Smooth muscle cell (in vitro differentiated cells): ENCODE measurements at regions not wholly inside any gene's neighbourhood (a gene's known extent, or its start where the extent isn't known, plus 50 kb on each side); places are given as distances from the start of the nearest gene placed in this dataset.

ENCODE experiments used
- DNase-seq: peaks from one replicate; lab custom pipeline; 2025; ENCODE audit not compliant: unreplicated experiment; lab: John Stamatoyannopoulos, UW
- H2AFZ ChIP-seq: fragments of 200-600 bp; sonication (generic); 2 replicates; pipeline ENCODE4 v1.6.0; 2016; ENCODE audit warnings: antibody characterized with exemption, low read depth, mild to moderate bottlenecking
- H3F3A ChIP-seq: fragments of 200-600 bp; sonication (generic); 2 replicates; pipeline ENCODE4 v1.6.0; 2017; ENCODE audit warnings: antibody characterized with exemption, low read depth
- H3K27ac ChIP-seq: fragments of 200-600 bp; sonication (generic); 2 replicates; pipeline ENCODE4 v1.5.1; 2016; ENCODE audit warnings: low read depth, mild to moderate bottlenecking
- H3K27me3 ChIP-seq: fragments of 200-600 bp; sonication (generic); 2 replicates; pipeline ENCODE4 v1.6.1; 2016; ENCODE audit warnings: low read depth, mild to moderate bottlenecking
- H3K36me3 ChIP-seq: fragments of 200-600 bp; sonication (generic); 2 replicates; pipeline ENCODE4 v1.5.1; 2016; ENCODE audit warnings: low read depth
- H3K4me1 ChIP-seq: fragments of 200-600 bp; sonication (generic); 2 replicates; pipeline ENCODE4 v1.5.1; 2016; ENCODE audit warnings: low read depth
- H3K4me2 ChIP-seq: fragments of 200-600 bp; sonication (generic); 2 replicates; pipeline ENCODE4 v1.6.0; 2016; ENCODE audit warnings: mild to moderate bottlenecking
- H3K4me3 ChIP-seq: fragments of 200-600 bp; sonication (generic); 2 replicates; pipeline ENCODE4 v1.5.1; 2016; ENCODE audit warnings: mild to moderate bottlenecking
- H3K79me2 ChIP-seq: fragments of 200-600 bp; sonication (generic); 2 replicates; pipeline ENCODE4 v1.6.0; 2016; ENCODE audit warnings: low read depth, mild to moderate bottlenecking
- H3K9ac ChIP-seq: fragments of 200-600 bp; sonication (generic); 2 replicates; pipeline ENCODE4 v1.6.0; 2016; ENCODE audit warnings: low read depth
- H3K9me3 ChIP-seq: fragments of 200-600 bp; sonication (generic); replicated peaks from 2 replicates; pipeline ENCODE4 v1.5.1; 2016; ENCODE audit warnings: low read depth
- H4K20me1 ChIP-seq: fragments of 200-600 bp; sonication (generic); 2 replicates; pipeline ENCODE4 v1.6.0; 2016; ENCODE audit warnings: low read depth
- WGBS: methylation state at CpG from one replicate; pipeline ENCODE4 v1.1.7; 2016; ENCODE audit warnings: low lambda C conversion rate; 5-methylcytosine and 5-hydroxymethylcytosine counted together
- TF ChIP-seq, protein P1 (sequence below): fragments of 200-600 bp; sonication (generic); IDR thresholded peaks from 2 replicates; pipeline ENCODE4 v1.5.1; 2017; ENCODE audit warnings: borderline replicate concordance, mild to moderate bottlenecking, antibody characterized with exemption; ENCODE audit not compliant: insufficient read depth, poor library complexity, severe bottlenecking

DNA sequence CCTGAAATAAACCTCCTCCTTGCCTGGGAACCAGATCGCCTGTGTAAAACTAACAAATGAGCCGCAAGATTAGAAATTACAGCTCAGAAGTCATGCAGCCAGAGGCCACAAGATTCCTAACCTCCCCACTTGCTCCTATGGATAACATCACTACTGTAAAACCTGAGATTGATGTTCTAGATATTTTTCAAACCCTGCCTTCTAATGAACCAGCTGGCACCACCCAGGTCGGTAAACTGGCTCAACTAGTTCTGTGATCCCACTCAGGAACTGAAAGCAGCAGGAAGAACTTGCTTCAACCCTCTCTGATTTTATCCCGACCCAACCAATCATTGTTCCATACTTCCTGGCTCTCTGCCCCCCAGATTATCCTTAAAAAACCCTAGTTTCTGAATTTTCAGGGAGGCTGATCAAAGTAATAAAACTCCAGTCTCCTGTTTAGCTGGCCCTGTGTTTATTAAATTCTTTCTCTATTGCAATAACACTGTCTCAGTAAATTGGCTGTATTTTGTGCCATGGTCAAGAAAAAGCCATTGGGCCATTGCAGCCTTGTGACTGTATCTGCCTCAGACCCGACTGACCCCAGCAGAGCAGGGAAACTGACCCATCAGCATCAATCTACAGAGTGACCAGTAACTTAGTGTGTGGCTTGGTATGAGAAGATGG, 98.9 kb downstream of the RPLP1 start:
- Histone ChIP-seq H3K27me3 (no peaks in the 10 kb centered on the region), H3K4me2 (no peak overlapping the region), H4K20me1 (no peaks in the 10 kb centered on the region), H3K4me3 (no peak overlapping the region), H3K27ac (no peak overlapping the region), H3K36me3 (no peaks in the 10 kb centered on the region), H3K79me2 (no peaks in the 10 kb centered on the region), H3K4me1 (peaks cover 5% of the 10 kb centered on the region), H3K9ac (no peak overlapping the region), H3K9me3 (no peaks in the 10 kb centered on the region), H3F3A (no peaks in the 10 kb centered on the region), H2AFZ (no peak overlapping the region)
- 73% methylated on average over 5 of the region's 5 CpGs for WGBS
- DNase-seq: no peak
- TF ChIP-seq, protein P1, sequence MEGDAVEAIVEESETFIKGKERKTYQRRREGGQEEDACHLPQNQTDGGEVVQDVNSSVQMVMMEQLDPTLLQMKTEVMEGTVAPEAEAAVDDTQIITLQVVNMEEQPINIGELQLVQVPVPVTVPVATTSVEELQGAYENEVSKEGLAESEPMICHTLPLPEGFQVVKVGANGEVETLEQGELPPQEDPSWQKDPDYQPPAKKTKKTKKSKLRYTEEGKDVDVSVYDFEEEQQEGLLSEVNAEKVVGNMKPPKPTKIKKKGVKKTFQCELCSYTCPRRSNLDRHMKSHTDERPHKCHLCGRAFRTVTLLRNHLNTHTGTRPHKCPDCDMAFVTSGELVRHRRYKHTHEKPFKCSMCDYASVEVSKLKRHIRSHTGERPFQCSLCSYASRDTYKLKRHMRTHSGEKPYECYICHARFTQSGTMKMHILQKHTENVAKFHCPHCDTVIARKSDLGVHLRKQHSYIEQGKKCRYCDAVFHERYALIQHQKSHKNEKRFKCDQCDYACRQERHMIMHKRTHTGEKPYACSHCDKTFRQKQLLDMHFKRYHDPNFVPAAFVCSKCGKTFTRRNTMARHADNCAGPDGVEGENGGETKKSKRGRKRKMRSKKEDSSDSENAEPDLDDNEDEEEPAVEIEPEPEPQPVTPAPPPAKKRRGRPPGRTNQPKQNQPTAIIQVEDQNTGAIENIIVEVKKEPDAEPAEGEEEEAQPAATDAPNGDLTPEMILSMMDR: no peak

DNA sequence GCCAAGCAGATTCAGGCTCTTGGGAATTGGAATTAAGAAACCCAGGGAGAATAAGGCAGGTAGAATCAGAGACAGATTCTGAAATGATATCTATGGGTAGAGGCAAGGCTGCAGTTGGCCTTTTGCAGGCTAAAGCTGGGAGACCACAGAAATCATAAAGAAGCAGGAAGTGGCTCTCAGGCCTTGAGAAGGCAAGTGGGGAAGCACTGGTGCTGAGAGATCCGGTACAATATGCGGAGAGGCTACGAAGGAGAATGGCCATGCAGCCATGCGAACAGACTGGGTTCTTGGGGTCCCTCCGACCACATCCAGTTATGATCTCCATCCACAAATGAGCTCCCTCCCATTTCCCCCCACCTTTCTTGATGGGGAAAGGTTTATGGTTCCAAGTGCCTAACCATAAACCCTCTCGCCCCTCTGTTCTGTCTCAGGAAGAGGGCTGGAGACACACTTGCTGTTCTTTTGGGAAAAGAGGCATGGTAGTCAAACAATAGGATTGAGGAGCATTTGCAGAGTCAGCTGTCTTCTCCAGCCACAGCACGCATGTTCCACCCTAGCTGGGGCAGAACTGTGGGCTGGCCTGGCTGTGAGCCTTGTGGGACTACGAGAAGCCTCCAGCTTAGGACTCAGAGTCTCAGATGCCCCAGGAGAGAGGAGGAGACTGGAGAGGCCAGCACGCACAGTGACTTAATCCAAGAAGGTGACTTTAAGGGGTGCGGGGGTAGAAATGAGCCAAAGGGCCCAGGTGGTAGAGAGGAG, 99.6 kb downstream of the RPLP1 start:
- peaks cover 12% of the 10 kb centered on the region for H3K4me1 ChIP-seq
- H4K20me1 ChIP-seq: no peaks in the 10 kb centered on the region
- H3K79me2 ChIP-seq: no peaks in the 10 kb centered on the region
- DNase-seq: no peak
- no peaks in the 10 kb centered on the region for H3K36me3 ChIP-seq
- no peaks in the 10 kb centered on the region for H3K27me3 ChIP-seq
- 96% methylated on average over 10 of the region's 10 CpGs for whole genome bisulfite sequencing
- no peak overlapping the region for H3K4me2 ChIP-seq
- no peak overlapping the region for H2AFZ ChIP-seq
- H3K9ac ChIP-seq: no peak overlapping the region
- H3F3A ChIP-seq: peaks cover 6% of the 10 kb centered on the region
- no peaks in the 10 kb centered on the region for H3K9me3 ChIP-seq
- no peak overlapping the region for H3K27ac ChIP-seq
- TF ChIP-seq, protein P1: no peak
- H3K4me3 ChIP-seq: no peak overlapping the region

DNA sequence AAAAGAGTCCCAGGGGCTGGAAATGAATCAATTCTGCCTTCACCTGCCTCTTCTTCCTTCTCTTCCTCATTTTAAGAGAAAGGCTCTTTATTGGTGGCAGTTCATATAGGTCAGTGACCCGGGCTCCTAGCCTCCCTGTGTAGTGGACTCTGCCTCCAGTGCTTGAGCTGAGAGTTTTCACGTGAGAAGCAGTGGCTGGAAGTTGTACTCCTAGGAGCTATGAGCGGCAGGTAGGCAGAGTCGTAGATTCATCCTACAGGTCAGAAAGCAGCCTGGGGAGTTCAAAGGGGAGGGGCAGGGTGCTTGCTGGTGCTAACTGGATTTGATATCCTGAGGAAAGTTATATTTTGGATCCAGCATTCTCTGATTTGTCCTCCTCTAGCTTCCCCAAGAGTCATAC, 101.1 kb downstream of the RPLP1 start:
- Histone ChIP-seq H3F3A (peaks cover 6% of the 10 kb centered on the region), H3K79me2 (no peaks in the 10 kb centered on the region), H3K4me2 (no peak overlapping the region), H2AFZ (no peak overlapping the region), H3K4me3 (no peak overlapping the region), H3K27ac (no peak overlapping the region), H3K9me3 (no peaks in the 10 kb centered on the region), H3K27me3 (no peaks in the 10 kb centered on the region), H3K36me3 (no peaks in the 10 kb centered on the region), H3K4me1 (peaks cover 22% of the 10 kb centered on the region), H3K9ac (no peak overlapping the region), H4K20me1 (no peaks in the 10 kb centered on the region)
- 92% methylated on average over 4 of the region's 4 CpGs for WGBS
- DNase-seq: no peak
- TF ChIP-seq, protein P1: no peak
